GM12864 (cell line): ENCODE measurements at regions not wholly inside any gene's neighbourhood (a gene's known extent, or its start where the extent isn't known, plus 50 kb on each side); places are given as distances from the start of the nearest gene placed in this dataset.

Source experiments
- DNase-seq: peaks from one replicate; pipeline ENCODE4 v3.0.0-alpha.2; 2011; ENCODE audit warnings: low read depth
- H3K4me3 ChIP-seq: 2 replicates; pipeline ENCODE4 v1.5.1; 2011; ENCODE audit warnings: mild to moderate bottlenecking, low read depth, low read length, control low read depth
- TF ChIP-seq, protein P1 (sequence below): IDR thresholded peaks from 2 replicates; pipeline ENCODE4 v1.5.1; 2011; ENCODE audit warnings: low read depth, mild to moderate bottlenecking, moderate library complexity, low read length, control low read depth, inconsistent platforms; ENCODE audit errors: missing control alignments

DNA sequence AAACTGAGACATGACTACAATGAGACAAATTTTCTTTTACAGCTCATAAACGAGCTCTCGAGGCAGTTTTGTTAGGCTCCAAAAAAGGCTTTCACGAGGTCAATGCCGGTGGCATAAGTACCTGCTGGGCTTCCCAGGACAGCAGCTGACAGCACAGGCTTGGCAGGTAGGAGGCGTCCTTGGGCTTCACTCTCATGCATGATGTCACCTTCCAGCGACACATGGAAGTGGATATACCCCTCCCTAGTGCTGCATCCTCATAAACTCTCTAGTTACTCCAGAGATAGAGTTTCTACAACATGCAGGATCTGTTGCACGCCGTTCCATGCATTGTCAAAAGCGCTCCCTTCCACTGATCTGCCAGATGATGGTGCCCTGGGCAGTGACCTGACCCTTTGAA lies 112.5 kb upstream of the PAXBP1 start:
- no peak overlapping the region for H3K4me3 ChIP-seq
- TF ChIP-seq, protein P1, sequence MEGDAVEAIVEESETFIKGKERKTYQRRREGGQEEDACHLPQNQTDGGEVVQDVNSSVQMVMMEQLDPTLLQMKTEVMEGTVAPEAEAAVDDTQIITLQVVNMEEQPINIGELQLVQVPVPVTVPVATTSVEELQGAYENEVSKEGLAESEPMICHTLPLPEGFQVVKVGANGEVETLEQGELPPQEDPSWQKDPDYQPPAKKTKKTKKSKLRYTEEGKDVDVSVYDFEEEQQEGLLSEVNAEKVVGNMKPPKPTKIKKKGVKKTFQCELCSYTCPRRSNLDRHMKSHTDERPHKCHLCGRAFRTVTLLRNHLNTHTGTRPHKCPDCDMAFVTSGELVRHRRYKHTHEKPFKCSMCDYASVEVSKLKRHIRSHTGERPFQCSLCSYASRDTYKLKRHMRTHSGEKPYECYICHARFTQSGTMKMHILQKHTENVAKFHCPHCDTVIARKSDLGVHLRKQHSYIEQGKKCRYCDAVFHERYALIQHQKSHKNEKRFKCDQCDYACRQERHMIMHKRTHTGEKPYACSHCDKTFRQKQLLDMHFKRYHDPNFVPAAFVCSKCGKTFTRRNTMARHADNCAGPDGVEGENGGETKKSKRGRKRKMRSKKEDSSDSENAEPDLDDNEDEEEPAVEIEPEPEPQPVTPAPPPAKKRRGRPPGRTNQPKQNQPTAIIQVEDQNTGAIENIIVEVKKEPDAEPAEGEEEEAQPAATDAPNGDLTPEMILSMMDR = no peak
- DNase-seq = no peak

DNA sequence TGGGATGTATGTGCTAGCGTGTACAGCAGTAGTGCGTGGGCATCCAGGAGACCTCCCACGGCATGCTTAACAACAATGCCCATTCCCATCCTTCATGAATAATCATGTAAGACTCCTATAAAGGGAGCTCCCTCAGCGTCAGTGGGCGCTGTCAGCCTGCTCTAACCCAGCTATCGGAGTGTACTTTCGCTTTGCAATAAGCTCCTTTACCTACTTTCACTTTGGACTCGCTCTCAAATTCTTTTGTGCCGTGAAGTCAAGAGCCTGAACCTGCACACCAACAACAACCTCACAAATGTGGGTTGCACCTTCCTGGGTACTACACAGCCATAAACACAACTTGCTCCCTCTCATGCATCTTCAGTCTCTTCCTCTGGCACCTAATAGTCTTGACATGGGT lies 114.8 kb upstream of the PAXBP1 start:
- no peak for DNase-seq
- TF ChIP-seq, protein P1 = no peak
- H3K4me3 ChIP-seq = no peak overlapping the region

DNA sequence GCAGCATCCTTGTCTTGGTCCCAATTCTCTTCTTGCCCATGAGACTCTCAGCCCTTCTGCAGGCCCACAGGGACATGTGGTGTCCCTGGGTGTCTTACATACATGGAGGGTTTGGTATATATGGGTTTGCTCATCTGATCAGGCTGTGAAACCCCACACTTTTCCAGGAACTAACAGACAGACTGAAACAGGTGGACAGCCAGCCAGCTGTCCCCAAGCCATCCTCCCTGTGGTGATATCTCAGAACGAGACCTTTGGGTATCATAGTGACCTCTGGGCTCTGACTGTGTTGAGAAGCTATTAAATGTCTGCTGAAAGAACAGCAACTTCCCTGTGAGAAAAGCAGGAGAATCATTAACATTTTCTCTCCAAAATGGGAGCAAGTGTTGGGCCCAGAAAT lies 115.5 kb upstream of the PAXBP1 start:
- no peak for DNase-seq
- TF ChIP-seq, protein P1 = no peak
- no peak overlapping the region for H3K4me3 ChIP-seq

DNA sequence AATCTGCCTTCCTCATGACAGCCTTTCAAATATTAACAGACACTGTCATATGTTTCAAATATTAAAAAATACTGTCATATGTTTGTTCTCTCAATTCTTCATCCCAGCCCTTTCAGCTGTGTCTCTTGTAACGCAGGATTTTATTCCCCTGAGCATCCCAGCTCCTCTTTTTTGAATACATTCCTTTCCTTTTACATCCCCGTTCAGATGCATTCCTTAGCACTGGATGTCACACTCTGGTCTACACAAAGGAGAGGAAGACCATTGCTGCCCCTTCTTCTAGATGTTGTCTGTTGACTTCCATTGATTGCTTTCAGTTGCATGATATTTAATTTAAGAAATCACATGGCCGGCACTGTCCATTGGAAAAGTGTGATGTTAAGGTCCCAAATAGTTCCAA lies 117.4 kb upstream of the PAXBP1 start:
- no peak overlapping the region for H3K4me3 ChIP-seq

DNA sequence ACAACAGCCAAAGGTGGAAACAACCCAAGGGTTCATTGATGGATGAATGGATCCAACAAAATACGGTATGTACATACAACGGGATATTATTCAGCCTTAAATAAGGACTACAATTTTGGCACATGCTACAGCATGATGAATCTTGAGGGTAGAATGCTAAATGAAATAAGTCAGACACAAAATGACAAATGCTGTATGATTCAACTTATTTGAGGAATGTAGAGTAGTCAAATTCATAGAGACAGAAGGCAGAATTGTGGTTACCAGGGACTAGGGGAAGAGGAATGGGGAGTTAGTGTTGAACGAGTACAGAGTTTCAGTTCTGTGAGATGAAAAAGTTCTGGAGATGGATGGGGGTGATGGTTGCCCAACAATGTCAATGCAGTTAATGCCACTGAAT lies 118.0 kb upstream of the PAXBP1 start:
- H3K4me3 ChIP-seq = no peak overlapping the region
- no peak for DNase-seq
- TF ChIP-seq, protein P1 = no peak

More for the DNA sequence above, 117.4 kb upstream of the PAXBP1 start:
- no peak for DNase-seq
- TF ChIP-seq, protein P1 = no peak

DNA sequence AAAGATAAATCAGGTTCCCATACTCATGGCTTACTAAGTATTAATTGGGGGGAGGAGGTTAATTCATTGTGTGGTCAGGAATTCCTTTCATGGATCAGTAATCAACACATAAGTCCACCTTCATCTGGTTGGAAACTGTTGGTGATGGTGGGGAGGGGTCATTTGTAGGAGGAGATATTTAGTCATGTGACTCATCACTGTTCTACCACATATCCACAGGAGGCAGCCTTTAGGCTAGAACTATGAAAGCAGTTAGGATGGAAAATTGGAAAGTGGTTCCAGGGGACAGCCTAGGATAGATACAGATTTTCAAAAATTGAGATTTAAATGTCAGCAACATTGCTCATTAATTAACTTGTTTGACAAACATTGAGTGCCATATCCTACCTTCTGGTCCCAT lies 122.8 kb upstream of the PAXBP1 start:
- no peak overlapping the region for H3K4me3 ChIP-seq
- DNase-seq = no peak
- TF ChIP-seq, protein P1 = no peak

DNA sequence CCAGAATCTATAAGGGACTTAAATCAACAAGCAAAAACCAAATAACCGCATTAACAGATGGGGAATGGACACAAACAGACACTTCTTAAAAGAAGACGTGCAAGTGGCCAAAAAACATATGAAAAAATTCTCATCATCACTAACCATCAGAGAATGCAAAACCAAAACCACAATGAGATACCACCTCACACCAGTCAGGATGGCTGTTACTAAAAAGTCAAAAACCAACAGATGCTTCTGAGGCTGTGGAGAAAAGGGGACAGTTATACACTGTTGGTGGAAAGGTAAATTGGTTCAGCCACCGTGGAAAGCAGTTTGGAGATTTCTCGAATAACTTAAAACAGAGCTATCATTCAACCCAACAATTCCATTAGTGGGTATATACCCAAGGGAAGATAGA lies 124.9 kb upstream of the OLIG2 start:
- no peak overlapping the region for H3K4me3 ChIP-seq
- TF ChIP-seq, protein P1 = no peak
- no peak for DNase-seq
